ACC112 (cell line): ENCODE measurements at regions not wholly inside any gene's neighbourhood (a gene's known extent, or its start where the extent isn't known, plus 50 kb on each side); places are given as distances from the start of the nearest gene placed in this dataset.

ENCODE experiments used
- H2AFZ ChIP-seq: fragments of 200-600 bp; sonication (generic); one replicate; pipeline ENCODE4 v1.6.0; 2017; ENCODE audit warnings: antibody characterized with exemption, low read length; ENCODE audit not compliant: unreplicated experiment
- H3K27ac ChIP-seq: fragments of 200-600 bp; sonication (generic); 2 replicates; pipeline ENCODE4 v1.5.1; 2014; ENCODE audit warnings: low read depth, mild to moderate bottlenecking, antibody characterized with exemption, low read length, moderate library complexity
- H3K27me3 ChIP-seq: fragments of 200-600 bp; sonication (generic); 2 replicates; pipeline ENCODE4 v1.6.1; 2014; ENCODE audit warnings: mild to moderate bottlenecking, antibody characterized with exemption, low read length, moderate library complexity, mixed read lengths; ENCODE audit not compliant: insufficient read depth
- H3K36me3 ChIP-seq: fragments of 200-600 bp; sonication (generic); 2 replicates; pipeline ENCODE4 v1.6.1; 2016; ENCODE audit warnings: mild to moderate bottlenecking, antibody characterized with exemption, low read length, moderate library complexity, mixed read lengths; ENCODE audit not compliant: insufficient read depth
- H3K4me1 ChIP-seq: fragments of 200-600 bp; sonication (generic); one replicate; pipeline ENCODE4 v1.6.1; 2016; ENCODE audit warnings: low read length, mixed read lengths; ENCODE audit not compliant: insufficient read depth, unreplicated experiment, control insufficient read depth
- H3K4me3 ChIP-seq: fragments of 200-600 bp; sonication (generic); 2 replicates; pipeline ENCODE4 v1.5.1; 2014; ENCODE audit warnings: mild to moderate bottlenecking, low read depth, low read length
- H3K79me2 ChIP-seq: fragments of 200-600 bp; sonication (generic); one replicate; pipeline ENCODE4 v1.6.0; 2016; ENCODE audit warnings: low read length; ENCODE audit not compliant: control insufficient read depth, unreplicated experiment, insufficient read depth

DNA sequence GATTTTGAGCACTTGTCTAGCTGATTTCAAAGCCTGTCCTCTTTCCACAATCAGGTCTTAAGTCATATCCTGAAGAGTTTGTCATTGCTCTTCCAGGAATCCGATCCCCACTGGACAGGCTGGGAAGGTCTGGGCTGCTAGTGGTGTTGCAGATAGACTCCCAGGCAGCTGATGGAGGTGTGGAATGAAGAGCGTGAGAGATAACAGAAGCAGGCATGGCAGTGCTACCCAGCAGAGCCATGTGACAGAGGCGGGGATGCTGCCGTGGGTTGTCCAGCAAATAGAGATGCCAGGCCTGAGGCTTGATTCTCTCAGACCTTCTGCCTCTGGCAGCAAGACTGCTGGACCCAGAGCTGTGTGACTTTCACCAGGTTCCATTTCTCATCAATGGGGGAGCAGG lies 116.5 kb upstream of the EEPD1 start:
- Histone ChIP-seq H2AFZ (no peak overlapping the region), H3K79me2 (no peaks in the 10 kb centered on the region), H3K27me3 (0 out of 2 replicates have a peak, but pooled peaks cover 5% of the 10 kb centered on the region), H3K4me3 (no peak overlapping the region), H3K4me1 (peaks cover 30% of the 10 kb centered on the region), H3K36me3 (no peaks in the 10 kb centered on the region), H3K27ac (peak overlapping the region; percentile 42; the same call in 1 of the 2 replicates)

DNA sequence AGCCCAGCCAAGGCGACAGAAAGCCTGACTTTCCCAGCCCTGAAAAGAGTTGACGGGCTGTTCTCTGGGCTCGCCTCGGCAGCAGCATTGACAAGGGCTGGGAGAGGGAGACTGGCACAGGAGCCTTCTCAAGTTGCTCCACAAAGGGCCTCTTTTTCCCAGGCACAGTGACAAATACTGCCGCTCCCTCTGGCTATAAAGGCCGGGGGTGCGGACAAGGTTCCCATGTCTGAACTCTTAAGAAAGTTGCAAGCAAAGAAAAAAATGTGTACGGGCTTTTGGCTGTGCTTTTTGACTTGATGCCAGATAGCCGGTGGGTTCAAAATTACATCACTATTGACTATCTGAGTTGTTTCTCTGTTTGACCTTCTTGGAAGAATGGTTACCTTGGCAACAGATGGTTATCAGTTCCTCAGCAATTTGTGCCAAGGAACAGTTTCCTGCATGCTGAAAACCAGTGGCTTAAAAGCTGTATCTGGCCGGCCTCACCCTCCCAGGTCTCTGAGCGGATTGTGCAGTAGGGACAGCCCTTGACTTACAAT lies 115.9 kb upstream of the EEPD1 start:
- 0 out of 2 replicates have a peak, but pooled peaks cover 5% of the 10 kb centered on the region for H3K27me3 ChIP-seq
- no peak overlapping the region for H2AFZ ChIP-seq
- H3K27ac ChIP-seq: peak overlapping the region; percentile 55
- no peaks in the 10 kb centered on the region for H3K79me2 ChIP-seq
- H3K36me3 ChIP-seq: no peaks in the 10 kb centered on the region
- H3K4me1 ChIP-seq: peaks cover 30% of the 10 kb centered on the region
- H3K4me3 ChIP-seq: no peak overlapping the region

DNA sequence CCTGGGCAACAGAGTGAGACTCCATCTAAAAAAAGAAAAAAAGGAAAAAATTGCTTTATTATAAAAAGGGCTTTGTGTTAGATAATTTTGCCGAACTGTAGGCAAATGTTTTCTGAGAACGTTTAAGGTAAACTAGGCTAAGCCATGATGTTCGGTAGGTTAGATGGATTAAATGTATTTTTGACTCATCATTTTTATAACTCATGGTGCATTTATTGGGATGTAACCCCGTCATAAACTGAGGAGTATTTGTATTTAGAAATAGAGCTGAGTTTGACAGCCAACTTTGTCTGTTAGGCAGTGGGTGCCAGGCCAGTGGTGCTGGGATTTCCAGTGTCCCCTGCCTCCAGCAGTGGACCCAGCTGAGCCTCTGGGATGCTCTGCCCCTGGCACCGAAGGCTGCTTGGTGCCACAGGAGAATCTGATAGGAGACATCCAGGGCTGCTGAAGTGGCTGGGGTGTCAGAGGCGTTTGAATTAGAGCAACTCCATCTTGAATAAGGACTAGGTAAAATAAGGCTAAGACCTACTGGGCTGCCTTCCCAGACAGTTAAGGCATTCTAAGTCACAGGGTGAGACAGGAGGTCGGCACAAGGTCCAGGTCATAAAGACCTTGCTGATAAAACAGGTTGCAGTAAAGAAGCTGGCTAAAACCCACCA lies 114.9 kb upstream of the EEPD1 start:
- Histone ChIP-seq H3K79me2 (no peaks in the 10 kb centered on the region), H3K4me3 (no peak overlapping the region), H3K4me1 (peaks cover 25% of the 10 kb centered on the region), H3K27me3 (0 out of 2 replicates have a peak, but pooled peaks cover 5% of the 10 kb centered on the region), H3K27ac (no peak overlapping the region), H3K36me3 (no peaks in the 10 kb centered on the region), H2AFZ (no peak overlapping the region)

DNA sequence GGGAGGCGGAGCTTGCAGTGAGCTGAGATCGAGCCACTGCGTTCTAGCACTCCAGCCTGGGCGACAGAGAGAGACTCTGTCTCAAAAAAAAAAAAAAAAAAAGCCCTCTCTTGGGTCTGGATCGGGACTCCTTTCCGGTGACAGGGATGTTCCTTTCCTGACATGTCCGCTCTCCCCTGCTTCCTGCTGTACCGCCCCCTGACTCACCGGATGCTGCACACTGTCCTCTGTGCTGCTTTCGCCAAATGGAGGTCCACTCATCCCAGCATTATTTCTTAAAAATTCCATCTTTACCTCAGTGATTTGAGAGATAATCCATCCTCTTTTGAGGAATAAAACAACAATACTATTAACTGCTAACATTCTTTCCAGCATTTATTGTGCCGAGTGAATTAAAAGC lies 113.8 kb upstream of the EEPD1 start:
- no peaks in the 10 kb centered on the region for H3K36me3 ChIP-seq
- H3K4me3 ChIP-seq: no peak overlapping the region
- H3K27ac ChIP-seq: no peak overlapping the region
- H3K4me1 ChIP-seq: peaks cover 25% of the 10 kb centered on the region
- H2AFZ ChIP-seq: no peak overlapping the region
- no peaks in the 10 kb centered on the region for H3K27me3 ChIP-seq
- no peaks in the 10 kb centered on the region for H3K79me2 ChIP-seq

DNA sequence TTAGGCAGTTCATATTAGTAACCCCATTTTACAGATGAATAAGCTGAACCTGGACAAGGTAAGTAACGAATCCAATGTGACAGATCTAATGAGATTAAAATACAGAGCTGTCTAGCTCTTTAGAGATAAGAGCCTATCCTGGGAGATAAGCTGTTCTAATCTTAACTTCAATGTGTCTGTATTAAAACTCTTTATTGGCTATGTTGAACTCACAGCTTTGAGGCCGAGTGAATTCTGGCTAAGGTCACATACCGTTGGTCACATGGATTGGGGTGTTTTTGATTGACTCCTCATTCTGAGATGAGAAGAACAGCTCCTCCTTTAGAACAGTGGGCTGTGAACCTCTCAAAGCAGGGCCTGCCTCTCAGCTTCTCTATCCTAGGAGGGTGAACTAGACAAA lies 113.4 kb upstream of the EEPD1 start:
- no peaks in the 10 kb centered on the region for H3K79me2 ChIP-seq
- no peaks in the 10 kb centered on the region for H3K36me3 ChIP-seq
- H3K27ac ChIP-seq: no peak overlapping the region
- peaks cover 25% of the 10 kb centered on the region for H3K4me1 ChIP-seq
- H3K4me3 ChIP-seq: no peak overlapping the region
- H3K27me3 ChIP-seq: no peaks in the 10 kb centered on the region
- H2AFZ ChIP-seq: no peak overlapping the region

DNA sequence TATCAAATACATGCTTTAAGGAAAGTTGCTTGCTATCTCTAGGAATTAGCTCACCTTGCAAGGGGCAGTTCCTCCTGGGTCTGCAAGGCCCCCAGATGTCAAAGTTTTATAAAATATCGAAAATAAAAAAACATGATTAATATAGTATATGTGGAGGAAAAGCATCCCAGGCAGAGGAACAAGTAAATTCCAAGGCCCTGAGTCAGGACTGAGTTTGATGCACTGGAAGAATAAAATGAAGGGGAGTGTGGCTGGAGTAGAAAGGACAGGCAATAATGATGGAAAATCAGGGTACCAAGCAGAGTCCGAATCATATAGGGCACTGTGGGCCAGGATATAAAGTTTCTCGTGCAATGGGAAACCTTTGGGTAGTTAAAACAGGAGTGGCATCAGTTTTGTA lies 112.4 kb upstream of the EEPD1 start:
- Histone ChIP-seq H3K4me3 (no peak overlapping the region), H2AFZ (no peak overlapping the region), H3K4me1 (peaks cover 35% of the 10 kb centered on the region), H3K27ac (no peak overlapping the region), H3K79me2 (no peaks in the 10 kb centered on the region), H3K36me3 (no peaks in the 10 kb centered on the region), H3K27me3 (no peaks in the 10 kb centered on the region)

DNA sequence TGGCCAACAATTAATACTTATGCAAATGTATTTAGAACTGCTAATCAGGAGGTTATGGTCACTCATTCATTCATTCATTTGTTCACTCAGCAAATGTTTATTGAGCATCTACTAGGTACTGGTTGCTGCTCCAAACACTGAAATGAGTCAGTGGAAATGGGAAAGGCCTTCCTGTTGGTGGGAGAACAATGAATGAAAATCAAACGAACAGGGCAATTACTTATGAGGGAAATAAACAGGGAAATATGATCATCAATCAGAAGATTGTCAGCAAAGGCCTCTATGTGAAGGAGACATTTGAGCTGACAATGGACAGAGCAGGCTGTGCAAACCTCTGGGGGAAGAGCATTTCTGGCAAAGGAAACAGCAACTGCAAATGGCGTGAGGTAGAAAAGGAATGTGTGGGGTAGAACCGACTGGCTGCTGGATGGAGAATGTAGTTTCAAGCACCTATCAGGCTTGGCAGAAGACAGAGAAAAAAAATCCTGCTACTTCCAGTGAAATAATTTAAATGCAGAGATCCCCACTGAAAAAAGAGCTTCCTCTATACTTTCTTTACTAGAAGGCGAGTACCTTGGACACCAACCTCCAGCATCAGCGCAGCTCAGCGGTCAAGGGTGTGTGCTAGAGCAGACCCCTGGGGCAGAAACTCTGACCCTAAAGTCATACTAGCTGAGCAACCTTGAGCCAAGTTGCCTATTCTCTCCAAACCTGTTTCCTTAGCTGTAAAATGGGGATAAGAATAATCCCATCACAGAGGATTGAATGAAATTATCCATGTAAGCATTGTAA lies 108.8 kb upstream of the EEPD1 start:
- Histone ChIP-seq H3K79me2 (no peaks in the 10 kb centered on the region), H3K4me1 (peaks cover 43% of the 10 kb centered on the region)

DNA sequence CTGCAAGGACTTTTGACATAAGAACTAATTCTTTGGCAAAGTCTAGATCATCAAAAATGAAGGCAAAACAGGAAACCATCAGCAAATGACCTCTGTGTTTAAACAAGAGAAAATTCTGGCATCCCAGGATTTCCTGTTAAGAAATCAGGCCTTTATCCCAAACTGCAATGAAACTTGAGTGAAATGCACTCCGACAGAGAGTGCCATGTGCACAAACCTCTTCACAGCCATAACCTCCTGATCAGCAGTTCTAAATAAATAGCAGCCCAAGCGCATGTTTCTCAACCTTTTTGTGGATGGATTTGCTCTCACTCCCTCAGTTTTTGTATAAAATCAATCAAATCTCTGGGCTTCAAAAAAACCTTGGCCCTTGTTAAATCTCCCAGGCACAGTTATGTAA lies 107.7 kb upstream of the EEPD1 start:
- no peaks in the 10 kb centered on the region for H3K79me2 ChIP-seq
- no peak overlapping the region for H2AFZ ChIP-seq
- no peak overlapping the region for H3K4me3 ChIP-seq
- no peaks in the 10 kb centered on the region for H3K27me3 ChIP-seq
- H3K36me3 ChIP-seq: no peaks in the 10 kb centered on the region
- H3K27ac ChIP-seq: 0 out of 2 replicates have a peak overlapping the region, but pooled peaks have one; percentile 13
- peaks cover 40% of the 10 kb centered on the region for H3K4me1 ChIP-seq

More for the DNA sequence above, 108.8 kb upstream of the EEPD1 start:
- Histone ChIP-seq H2AFZ (no peak overlapping the region), H3K4me3 (no peak overlapping the region), H3K27ac (no peak overlapping the region), H3K27me3 (no peaks in the 10 kb centered on the region), H3K36me3 (no peaks in the 10 kb centered on the region)

DNA sequence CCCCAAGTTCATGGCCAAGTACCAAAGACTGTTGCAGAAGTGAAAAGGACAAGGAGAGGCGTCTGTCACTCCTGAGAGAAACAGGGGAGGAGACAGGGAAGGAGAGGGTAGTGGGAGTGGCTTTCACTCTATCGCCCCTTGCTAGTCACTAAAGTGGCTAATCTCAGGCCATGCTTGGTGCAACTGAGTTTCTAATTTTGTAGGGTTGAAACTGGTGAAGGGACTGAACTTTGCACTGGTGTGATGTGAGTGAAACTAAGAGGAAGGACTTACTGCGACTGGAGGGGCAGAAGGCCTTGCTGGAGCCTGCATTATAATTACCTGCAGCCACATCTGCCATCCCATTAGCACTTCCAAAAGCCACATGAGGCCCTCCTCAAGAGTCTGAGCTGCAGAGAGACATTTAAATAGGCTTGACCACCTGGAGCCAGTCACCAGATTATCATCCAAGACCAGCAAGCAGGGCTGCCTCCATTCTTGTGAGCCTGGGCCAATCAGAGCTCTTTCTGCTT lies 107.2 kb upstream of the EEPD1 start:
- peaks cover 36% of the 10 kb centered on the region for H3K4me1 ChIP-seq
- 0 out of 2 replicates have a peak overlapping the region, but pooled peaks have one; percentile 13 for H3K27ac ChIP-seq
- no peaks in the 10 kb centered on the region for H3K27me3 ChIP-seq
- no peak overlapping the region for H3K4me3 ChIP-seq
- H3K79me2 ChIP-seq: no peaks in the 10 kb centered on the region
- H3K36me3 ChIP-seq: no peaks in the 10 kb centered on the region
- H2AFZ ChIP-seq: no peak overlapping the region

DNA sequence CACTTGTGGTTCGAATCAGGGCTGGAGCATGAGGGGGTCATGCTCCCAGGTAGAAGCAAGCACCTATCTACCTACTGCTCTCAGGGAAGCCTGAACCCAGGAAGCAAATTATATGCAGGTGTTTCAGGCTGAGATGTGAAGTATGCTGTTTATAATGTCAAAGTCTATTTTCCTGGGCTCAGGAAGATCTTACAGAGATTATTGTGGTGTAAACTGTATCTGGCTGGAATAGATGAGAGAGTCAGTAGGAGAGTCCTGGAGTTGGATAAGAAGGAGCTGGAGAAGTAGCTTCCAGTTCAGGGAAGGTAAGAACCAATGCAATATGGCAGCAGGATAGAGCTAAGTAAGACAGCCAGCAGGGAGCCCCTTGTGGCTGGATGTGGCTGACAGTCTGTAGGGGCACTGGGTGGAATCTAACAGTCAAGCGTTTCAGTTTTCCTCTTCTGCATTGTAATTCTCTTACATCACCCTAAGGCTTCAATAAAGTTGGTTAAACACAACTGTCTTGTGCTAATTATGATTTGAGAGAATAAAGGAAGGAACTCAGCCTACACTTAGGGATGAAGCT lies 105.9 kb upstream of the EEPD1 start:
- H3K27me3 ChIP-seq: no peaks in the 10 kb centered on the region
- H2AFZ ChIP-seq: no peak overlapping the region
- H3K27ac ChIP-seq: no peak overlapping the region

More for the DNA sequence above, 105.9 kb upstream of the EEPD1 start:
- Histone ChIP-seq H3K4me3 (no peak overlapping the region), H3K79me2 (no peaks in the 10 kb centered on the region), H3K36me3 (no peaks in the 10 kb centered on the region), H3K4me1 (peaks cover 34% of the 10 kb centered on the region)
